ENCODE measurements at regions not wholly inside any gene's neighbourhood (a gene's known extent, or its start where the extent isn't known, plus 50 kb on each side); places are given as distances from the start of the nearest gene placed in this dataset.

- no peak for ATAC-seq (replicated peaks)
- peaks cover 2% of the 10 kb centered on the region for H3K36me3 Mint-ChIP-seq (ENCODE audit: insufficient read depth)
- H3K27ac Mint-ChIP-seq: no peak overlapping the region
- H3K4me1 Mint-ChIP-seq (ENCODE audit: low read depth in 2 of 2): no peaks in the 10 kb centered on the region
- no peak overlapping the region for H3K4me3 Mint-ChIP-seq
- DNase-seq: no peak
- peaks cover 0 to 1% of the 10 kb centered on the region in 2 donors for H3K9me3 Mint-ChIP-seq
- peaks cover 28 to 32% of the 10 kb centered on the region in 2 donors for H3K27me3 Mint-ChIP-seq
Observed at GRCh38 chr10:90975096-90975495, 54.2 kb upstream of the ANKRD1 start.

DNA sequence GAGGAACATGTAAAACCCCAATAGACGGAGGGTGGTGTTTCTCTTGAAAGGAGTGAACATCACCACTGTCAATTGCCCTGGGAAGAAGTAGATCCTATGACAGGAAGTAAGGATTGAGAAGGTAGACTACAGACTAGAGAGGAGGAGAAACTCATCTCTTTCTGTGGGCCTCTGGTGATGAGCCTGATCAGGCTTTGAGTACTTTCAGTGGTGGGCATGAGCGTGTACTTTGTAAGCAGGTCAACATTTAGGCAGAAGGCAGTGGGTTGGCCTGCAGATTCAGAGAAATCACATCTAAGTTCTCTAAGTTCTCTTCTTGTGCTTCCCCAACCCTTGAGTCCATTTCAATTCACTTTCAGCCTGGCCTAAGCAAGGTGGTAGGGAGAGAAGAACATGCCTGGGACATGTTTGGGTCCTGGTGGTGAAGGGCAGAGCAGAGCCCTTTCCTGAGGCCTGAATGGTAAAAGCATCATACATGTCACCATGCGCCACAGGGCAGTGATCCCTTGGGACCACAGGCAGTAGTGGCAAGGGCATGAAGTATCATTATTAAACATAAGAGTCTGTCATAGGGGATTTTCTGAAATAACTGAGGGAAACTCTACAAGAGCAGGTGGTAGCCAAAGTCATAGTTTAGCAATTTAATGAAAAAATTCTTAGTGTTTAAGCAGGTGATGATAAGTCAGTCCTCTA is 56.4 kb upstream of the ANKRD1 start:
- Mint-ChIP-seq H3K36me3 (ENCODE audit: insufficient read depth) (peaks cover 2% of the 10 kb centered on the region), H3K27me3 (peaks cover 17 to 19% of the 10 kb centered on the region in 2 donors), H3K4me3 (no peak overlapping the region), H3K9me3 (no peaks in the 10 kb centered on the region), H3K4me1 (ENCODE audit: low read depth in 2 of 2) (no peaks in the 10 kb centered on the region), H3K27ac (no peak overlapping the region)
- ATAC-seq (replicated peaks) (no peak), DNase-seq (no peak)

DNA sequence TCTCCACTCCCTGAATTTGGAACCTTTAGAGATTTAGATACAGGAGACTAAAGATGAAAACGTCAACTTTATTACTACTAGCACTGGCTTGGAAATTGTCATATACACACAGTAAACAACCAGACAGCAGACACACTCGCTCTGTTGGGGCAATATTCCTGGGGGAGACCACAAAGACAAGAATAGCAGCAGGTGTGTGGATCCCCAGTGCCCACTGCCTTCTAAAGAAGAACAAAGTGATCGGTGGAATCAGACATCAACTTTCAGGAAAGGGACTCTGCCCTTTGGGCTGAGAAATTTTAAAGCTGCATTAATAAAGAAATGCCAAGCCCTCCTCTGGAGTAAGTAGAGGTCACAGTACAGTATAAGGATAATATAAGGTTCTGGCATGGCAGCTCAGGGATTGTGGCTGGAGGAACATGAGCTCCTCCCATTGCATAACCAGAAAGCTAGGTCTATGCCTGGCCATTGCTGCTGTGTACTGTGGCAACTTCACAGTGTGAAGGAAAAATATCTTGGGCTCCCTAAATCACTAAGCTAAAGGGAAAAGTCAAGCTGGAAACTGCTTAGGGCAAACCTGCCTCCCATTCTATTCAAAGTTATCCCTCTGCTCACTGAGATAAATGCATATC is 57.1 kb upstream of the ANKRD1 start:
- no peak for DNase-seq
- no peaks in the 10 kb centered on the region for H3K9me3 Mint-ChIP-seq
- no peaks in the 10 kb centered on the region for H3K4me1 Mint-ChIP-seq (ENCODE audit: low read depth in 2 of 2)
- no peak for ATAC-seq (replicated peaks)
- peaks cover 17 to 21% of the 10 kb centered on the region in 2 donors for H3K27me3 Mint-ChIP-seq
- H3K27ac Mint-ChIP-seq: no peak overlapping the region
- peaks cover 2% of the 10 kb centered on the region for H3K36me3 Mint-ChIP-seq (ENCODE audit: insufficient read depth)
- H3K4me3 Mint-ChIP-seq: no peak overlapping the region

- Mint-ChIP-seq H3K4me1 (ENCODE audit: low read depth in 2 of 2) (no peaks in the 10 kb centered on the region), H3K27ac (no peak overlapping the region), H3K4me3 (no peak overlapping the region), H3K9me3 (no peaks in the 10 kb centered on the region), H3K36me3 (ENCODE audit: insufficient read depth) (no peaks in the 10 kb centered on the region), H3K27me3 (peaks cover 0 to 4% of the 10 kb centered on the region in 2 donors)
- DNase-seq (no peak), ATAC-seq (replicated peaks) (no peak)
Observed at GRCh38 chr10:90982406-90983008, 61.6 kb upstream of the ANKRD1 start.

- Mint-ChIP-seq H3K9me3 (no peaks in the 10 kb centered on the region), H3K4me3 (no peak overlapping the region), H3K36me3 (ENCODE audit: insufficient read depth) (no peaks in the 10 kb centered on the region), H3K4me1 (ENCODE audit: low read depth in 2 of 2) (no peaks in the 10 kb centered on the region), H3K27me3 (peaks cover 0 to 4% of the 10 kb centered on the region in 2 donors), H3K27ac (no peak overlapping the region)
- ATAC-seq (replicated peaks) (no peak), DNase-seq (no peak)
Observed at GRCh38 chr10:90983914-90984549, 63.1 kb upstream of the ANKRD1 start.

- H3K4me1 Mint-ChIP-seq (ENCODE audit: low read depth in 2 of 2): no peaks in the 10 kb centered on the region
- ATAC-seq (replicated peaks): no peak
- no peak for DNase-seq
- peaks cover 0 to 4% of the 10 kb centered on the region in 2 donors for H3K27me3 Mint-ChIP-seq
- H3K27ac Mint-ChIP-seq: no peak overlapping the region
- no peaks in the 10 kb centered on the region for H3K36me3 Mint-ChIP-seq (ENCODE audit: insufficient read depth)
- no peaks in the 10 kb centered on the region for H3K9me3 Mint-ChIP-seq
- H3K4me3 Mint-ChIP-seq: no peak overlapping the region
Observed at GRCh38 chr10:90984898-90985297, 64.0 kb upstream of the ANKRD1 start.

DNA sequence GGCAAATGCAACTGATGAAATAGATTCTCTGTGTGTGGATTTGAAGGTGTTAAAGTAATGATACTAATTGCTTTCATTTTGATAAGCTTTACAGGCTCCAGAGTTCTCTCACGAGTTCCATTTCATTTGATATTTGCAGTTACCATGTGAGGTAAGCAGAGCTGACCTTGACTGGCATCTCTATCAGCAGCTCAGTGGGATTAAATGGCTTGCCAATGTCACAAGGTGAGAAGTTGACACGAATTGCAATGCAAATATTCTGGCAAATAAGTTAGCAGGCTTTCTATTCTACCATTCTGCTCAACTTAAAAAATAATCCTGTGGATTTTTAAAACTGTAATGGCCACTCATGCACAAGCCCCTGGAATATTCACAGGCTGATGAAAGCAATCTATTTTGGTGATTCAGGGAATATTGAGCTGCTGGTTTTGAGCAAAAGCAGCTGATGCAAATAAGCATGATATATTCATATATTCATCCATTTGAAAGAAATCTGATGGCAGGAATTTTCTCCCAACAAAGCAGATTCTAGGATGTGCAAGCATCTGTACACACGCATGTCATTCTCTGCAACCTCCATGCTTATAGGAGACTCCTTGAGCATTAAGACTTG is 64.5 kb upstream of the ANKRD1 start:
- Mint-ChIP-seq H3K27ac (no peak overlapping the region), H3K36me3 (ENCODE audit: insufficient read depth) (no peaks in the 10 kb centered on the region), H3K9me3 (no peaks in the 10 kb centered on the region), H3K4me1 (ENCODE audit: low read depth in 2 of 2) (no peaks in the 10 kb centered on the region), H3K27me3 (peaks cover 0 to 4% of the 10 kb centered on the region in 2 donors), H3K4me3 (no peak overlapping the region)
- no peak for DNase-seq
- no peak for ATAC-seq (replicated peaks)

GRCh38 chr10:90986136-90986760 is 65.4 kb upstream of the ANKRD1 start:
- Mint-ChIP-seq H3K27ac (no peak overlapping the region), H3K9me3 (no peaks in the 10 kb centered on the region), H3K4me1 (ENCODE audit: low read depth in 2 of 2) (no peaks in the 10 kb centered on the region), H3K36me3 (ENCODE audit: insufficient read depth) (no peaks in the 10 kb centered on the region), H3K4me3 (no peak overlapping the region), H3K27me3 (peaks cover 0 to 4% of the 10 kb centered on the region in 2 donors)
- ATAC-seq (replicated peaks): no peak
- DNase-seq: no peak

DNA sequence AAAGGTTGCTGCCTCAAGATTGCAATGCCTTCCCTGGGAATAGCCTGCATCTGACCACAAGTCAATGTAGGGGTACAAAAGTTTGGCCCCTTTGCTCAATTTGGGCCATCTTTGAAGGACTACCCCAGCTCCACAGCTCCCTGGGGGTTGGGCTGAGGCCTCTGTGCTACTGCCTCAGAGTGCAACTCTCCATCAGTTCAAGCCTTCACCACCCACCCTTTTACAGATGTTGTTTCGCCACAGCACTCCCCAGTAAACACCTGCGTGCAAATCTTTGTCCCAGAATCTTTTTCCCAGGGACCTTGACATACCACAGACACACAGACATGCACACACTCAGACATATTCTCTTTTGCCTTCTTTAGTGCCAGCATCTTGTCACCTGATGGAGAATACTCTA is 66.0 kb upstream of the ANKRD1 start:
- ATAC-seq (replicated peaks) (no peak), DNase-seq (no peak)
- Mint-ChIP-seq H3K36me3 (ENCODE audit: insufficient read depth) (no peaks in the 10 kb centered on the region), H3K4me3 (no peak overlapping the region), H3K27ac (peak overlapping the region in 1 of 2 donors; percentile 38), H3K9me3 (no peaks in the 10 kb centered on the region), H3K4me1 (ENCODE audit: low read depth in 2 of 2) (no peaks in the 10 kb centered on the region), H3K27me3 (peaks cover 0 to 4% of the 10 kb centered on the region in 2 donors)

DNA sequence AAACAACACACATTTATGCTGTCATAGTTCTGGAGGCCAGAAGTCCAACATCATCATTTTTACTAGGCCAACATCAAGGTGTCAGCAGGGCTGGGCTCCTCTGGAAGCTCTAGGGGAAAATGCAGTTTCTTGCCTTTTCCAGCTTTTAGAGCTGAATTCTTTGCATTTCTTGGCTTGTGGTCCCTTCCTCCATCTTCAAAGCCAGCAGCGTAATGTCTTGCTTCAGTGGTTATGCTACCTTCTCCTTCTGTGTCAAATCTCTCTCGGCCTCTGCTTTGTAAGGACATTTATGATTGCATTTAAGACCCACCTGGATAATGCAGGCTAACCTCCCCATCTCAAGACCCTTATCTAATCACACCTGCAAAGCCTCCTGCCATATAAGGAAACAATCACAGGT is 66.5 kb upstream of the ANKRD1 start:
- H3K9me3 Mint-ChIP-seq: no peaks in the 10 kb centered on the region
- no peak for ATAC-seq (replicated peaks)
- peak overlapping the region in 1 of 2 donors; percentile 38 for H3K27ac Mint-ChIP-seq
- H3K4me1 Mint-ChIP-seq (ENCODE audit: low read depth in 2 of 2): no peaks in the 10 kb centered on the region
- H3K4me3 Mint-ChIP-seq: no peak overlapping the region
- peaks cover 0 to 4% of the 10 kb centered on the region in 2 donors for H3K27me3 Mint-ChIP-seq
- DNase-seq: no peak
- H3K36me3 Mint-ChIP-seq (ENCODE audit: insufficient read depth): no peaks in the 10 kb centered on the region

DNA sequence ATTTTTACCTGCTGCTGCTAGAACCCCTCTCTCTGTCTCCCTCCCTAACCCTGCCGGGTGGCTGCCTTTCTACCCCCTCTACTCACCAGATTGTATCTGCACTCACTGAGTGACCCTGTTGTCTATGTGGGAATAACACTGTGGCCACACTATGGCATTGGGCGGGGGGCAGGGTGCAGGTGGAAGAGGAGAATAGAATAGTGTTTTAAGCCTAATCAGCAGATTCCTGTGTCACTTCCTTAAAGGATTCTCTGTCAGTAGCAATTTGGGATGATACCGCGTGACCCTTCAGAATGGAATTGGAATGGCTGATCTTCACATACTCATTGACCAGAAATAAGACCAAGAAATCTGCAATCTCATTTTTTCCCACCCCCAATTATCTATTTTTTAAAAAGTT is 67.1 kb upstream of the ANKRD1 start:
- no peaks in the 10 kb centered on the region for H3K9me3 Mint-ChIP-seq
- H3K4me3 Mint-ChIP-seq: no peak overlapping the region
- no peak overlapping the region for H3K27ac Mint-ChIP-seq

GRCh38 chr10:90988802-90989201 is 67.9 kb upstream of the ANKRD1 start:
- Mint-ChIP-seq H3K36me3 (ENCODE audit: insufficient read depth) (no peaks in the 10 kb centered on the region), H3K4me1 (ENCODE audit: low read depth in 2 of 2) (peaks cover 0 to under 1% of the 10 kb centered on the region in 2 donors), H3K4me3 (no peak overlapping the region), H3K27ac (no peak overlapping the region), H3K27me3 (peaks cover under 1 to 1% of the 10 kb centered on the region in 2 donors), H3K9me3 (no peaks in the 10 kb centered on the region)
- no peak for DNase-seq
- no peak for ATAC-seq (replicated peaks)

More for the DNA sequence above, 67.1 kb upstream of the ANKRD1 start:
- H3K27me3 Mint-ChIP-seq: no peaks in the 10 kb centered on the region
- ATAC-seq (replicated peaks) (no peak), DNase-seq (no peak)
- H3K4me1 Mint-ChIP-seq (ENCODE audit: low read depth in 2 of 2): no peaks in the 10 kb centered on the region
- H3K36me3 Mint-ChIP-seq (ENCODE audit: insufficient read depth): no peaks in the 10 kb centered on the region

- Mint-ChIP-seq H3K27ac (no peak overlapping the region), H3K9me3 (no peaks in the 10 kb centered on the region), H3K4me1 (ENCODE audit: low read depth in 2 of 2) (peaks cover 0 to 2% of the 10 kb centered on the region in 2 donors), H3K27me3 (peaks cover 7% of the 10 kb centered on the region in 2 donors), H3K4me3 (no peak overlapping the region), H3K36me3 (ENCODE audit: insufficient read depth) (no peaks in the 10 kb centered on the region)
- DNase-seq (no peak), ATAC-seq (replicated peaks) (no peak)
Observed at GRCh38 chr10:90989378-90989777, 68.5 kb upstream of the ANKRD1 start.
